ENCODE measurements at regions not wholly inside any gene's neighbourhood (a gene's known extent, or its start where the extent isn't known, plus 50 kb on each side); places are given as distances from the start of the nearest gene placed in this dataset.

GRCh38 chr4:92035666-92036065 is 268.1 kb upstream of the GRID2 start:
- no peak overlapping the region for H3K27ac ChIP-seq (ENCODE audit: insufficient read depth, low read length)
- DNase-seq (ENCODE audit: low read depth in 2 of 2): peak in 1 of 2 donors; percentile 3
- no peaks in the 10 kb centered on the region for H3K27me3 ChIP-seq (ENCODE audit: control insufficient read depth, insufficient read depth, low read length)
- no peaks in the 10 kb centered on the region for H4K20me1 ChIP-seq (ENCODE audit: control insufficient read depth, extremely low read depth, insufficient read depth, low read length)
- no peaks in the 10 kb centered on the region for H3K36me3 ChIP-seq (ENCODE audit: control insufficient read depth, insufficient read depth, low read length)
- no peaks in the 10 kb centered on the region for H3K4me1 ChIP-seq (ENCODE audit: control insufficient read depth, extremely low read depth, insufficient read depth, low read length)
- H2AFZ ChIP-seq (ENCODE audit: low read length): no peak overlapping the region
- no peak overlapping the region for H3K4me3 ChIP-seq (replicated peaks in 1 of 4; ENCODE audit: control extremely low read depth in 1 of 4, insufficient read depth in 1 of 4, low read depth in 3 of 4, low read length in 4 of 4)
- no peaks in the 10 kb centered on the region for H3K79me2 ChIP-seq (ENCODE audit: control insufficient read depth, insufficient read depth, low read length)
- no peak for TF ChIP-seq CTCF (conservative IDR thresholded peaks at IDR 0.05 in 1 of 2, IDR thresholded peaks at IDR 0.05 in 1 of 2; ENCODE audit: low read depth in 1 of 2, low read length in 2 of 2)
- no peak for TF ChIP-seq EZH2 (IDR thresholded peaks at IDR 0.05; ENCODE audit: low read length, missing control alignments)
- no peaks in the 10 kb centered on the region for H3K9me3 ChIP-seq (ENCODE audit: control insufficient read depth, insufficient read depth, low read depth, low read length)
- H3K4me2 ChIP-seq (ENCODE audit: extremely low read depth, insufficient read depth, low read length): no peak overlapping the region
- no peak overlapping the region for H3K9ac ChIP-seq (ENCODE audit: insufficient read depth, low read length)

GRCh38 chr4:92045718-92046117 is 258.0 kb upstream of the GRID2 start:
- Histone ChIP-seq H3K4me3 (replicated peaks in 1 of 4; ENCODE audit: control extremely low read depth in 1 of 4, insufficient read depth in 1 of 4, low read depth in 3 of 4, low read length in 4 of 4) (no peak overlapping the region), H3K9me3 (ENCODE audit: control insufficient read depth, insufficient read depth, low read depth, low read length) (no peaks in the 10 kb centered on the region), H2AFZ (ENCODE audit: low read length) (no peak overlapping the region), H3K4me2 (ENCODE audit: extremely low read depth, insufficient read depth, low read length) (no peak overlapping the region), H4K20me1 (ENCODE audit: control insufficient read depth, extremely low read depth, insufficient read depth, low read length) (no peaks in the 10 kb centered on the region), H3K9ac (ENCODE audit: insufficient read depth, low read length) (no peak overlapping the region), H3K79me2 (ENCODE audit: control insufficient read depth, insufficient read depth, low read length) (no peaks in the 10 kb centered on the region), H3K27me3 (ENCODE audit: control insufficient read depth, insufficient read depth, low read length) (no peaks in the 10 kb centered on the region), H3K36me3 (ENCODE audit: control insufficient read depth, insufficient read depth, low read length) (no peaks in the 10 kb centered on the region), H3K27ac (ENCODE audit: insufficient read depth, low read length) (no peak overlapping the region), H3K4me1 (ENCODE audit: control insufficient read depth, extremely low read depth, insufficient read depth, low read length) (no peaks in the 10 kb centered on the region)
- no peak for TF ChIP-seq CTCF (conservative IDR thresholded peaks at IDR 0.05 in 1 of 2, IDR thresholded peaks at IDR 0.05 in 1 of 2; ENCODE audit: low read depth in 1 of 2, low read length in 2 of 2)
- no peak for TF ChIP-seq EZH2 (IDR thresholded peaks at IDR 0.05; ENCODE audit: low read length, missing control alignments)
- no peak for DNase-seq (ENCODE audit: low read depth in 2 of 2)

- Histone ChIP-seq H2AFZ (ENCODE audit: low read length) (no peak overlapping the region), H4K20me1 (ENCODE audit: control insufficient read depth, extremely low read depth, insufficient read depth, low read length) (no peaks in the 10 kb centered on the region), H3K4me3 (replicated peaks in 1 of 4; ENCODE audit: control extremely low read depth in 1 of 4, insufficient read depth in 1 of 4, low read depth in 3 of 4, low read length in 4 of 4) (no peak overlapping the region), H3K27ac (ENCODE audit: insufficient read depth, low read length) (no peak overlapping the region), H3K4me1 (ENCODE audit: control insufficient read depth, extremely low read depth, insufficient read depth, low read length) (no peaks in the 10 kb centered on the region), H3K9ac (ENCODE audit: insufficient read depth, low read length) (no peak overlapping the region), H3K36me3 (ENCODE audit: control insufficient read depth, insufficient read depth, low read length) (no peaks in the 10 kb centered on the region), H3K9me3 (ENCODE audit: control insufficient read depth, insufficient read depth, low read depth, low read length) (no peaks in the 10 kb centered on the region), H3K27me3 (ENCODE audit: control insufficient read depth, insufficient read depth, low read length) (no peaks in the 10 kb centered on the region), H3K4me2 (ENCODE audit: extremely low read depth, insufficient read depth, low read length) (no peak overlapping the region), H3K79me2 (ENCODE audit: control insufficient read depth, insufficient read depth, low read length) (no peaks in the 10 kb centered on the region)
- TF ChIP-seq CTCF (conservative IDR thresholded peaks at IDR 0.05 in 1 of 2, IDR thresholded peaks at IDR 0.05 in 1 of 2; ENCODE audit: low read depth in 1 of 2, low read length in 2 of 2) (peak in 1 of 2 donors; percentile 4), EZH2 (IDR thresholded peaks at IDR 0.05; ENCODE audit: low read length, missing control alignments) (no peak)
- DNase-seq (ENCODE audit: low read depth in 2 of 2): peak; percentile 51 to 54
Observed at GRCh38 chr4:92047209-92047875, 256.4 kb upstream of the GRID2 start.
